Liver (tissue), 8 donors: ENCODE measurements at regions not wholly inside any gene's neighbourhood (a gene's known extent, or its start where the extent isn't known, plus 50 kb on each side); places are given as distances from the start of the nearest gene placed in this dataset.

Experiments used
- DNase-seq: peaks from one replicate; pipeline ENCODE4 v3.0.0-alpha.2; 2017; ENCODE audit warnings: low spot score
- H3K27ac ChIP-seq, 2 donors: one replicate each; pipeline ENCODE4 v1.7.0; 2013; ENCODE audit warnings: inconsistent platforms in 2 of 2, low read length in 2 of 2, control low read depth in 1 of 2, low read depth in 1 of 2, mild to moderate bottlenecking in 1 of 2
- H3K27me3 ChIP-seq, 4 donors: one replicate each; pipeline versions ENCODE4 v1.6.1 to v1.7.0; 2013; ENCODE audit warnings: low read length in 3 of 4, inconsistent platforms in 1 of 4, mild to moderate bottlenecking in 1 of 4, moderate library complexity in 1 of 4; ENCODE audit not compliant: control insufficient read depth in 4 of 4, insufficient read depth in 4 of 4
- H3K36me3 ChIP-seq, 4 donors: one replicate each; pipeline versions ENCODE4 v1.6.1 to v1.7.0; 2013; ENCODE audit warnings: low read length in 3 of 4, mild to moderate bottlenecking in 3 of 4, low read depth in 1 of 4, moderate library complexity in 1 of 4; ENCODE audit not compliant: control insufficient read depth in 4 of 4, insufficient read depth in 3 of 4
- H3K4me1 ChIP-seq, 4 donors: one replicate each; pipeline versions ENCODE4 v1.6.1 to v1.7.0; 2013; ENCODE audit warnings: low read length in 3 of 4, mild to moderate bottlenecking in 3 of 4, moderate library complexity in 1 of 4; ENCODE audit not compliant: control insufficient read depth in 4 of 4, insufficient read depth in 4 of 4
- H3K4me3 ChIP-seq, 3 donors: one replicate each; pipeline versions ENCODE4 v1.6.1 to v1.7.0; 2013; ENCODE audit warnings: low read length in 3 of 3, control low read depth in 1 of 3, low read depth in 1 of 3, mild to moderate bottlenecking in 1 of 3
- H3K9ac ChIP-seq, 2 donors: one replicate each; pipeline ENCODE4 v1.7.0; 2013; ENCODE audit warnings: low read length in 2 of 2, mild to moderate bottlenecking in 2 of 2, moderate library complexity in 2 of 2, control low read depth in 1 of 2, low read depth in 1 of 2
- H3K9me3 ChIP-seq, 4 donors: one replicate each; pipeline versions ENCODE4 v1.6.1 to v1.7.0; 2013; ENCODE audit warnings: low read length in 3 of 4; ENCODE audit not compliant: control insufficient read depth in 4 of 4
- EGR1 ChIP-seq, 2 donors: IDR thresholded peaks; 2 replicates each; pipeline ENCODE4 v1.6.1; 2016 to 2018; ENCODE audit warnings: antibody characterized with exemption in 2 of 2, low read depth in 2 of 2
- FOXA1 ChIP-seq: IDR thresholded peaks from 2 replicates; pipeline ENCODE4 v1.6.1; 2016; ENCODE audit warnings: antibody characterized with exemption
- FOXA2 ChIP-seq: IDR thresholded peaks from 2 replicates; pipeline ENCODE4 v1.6.1; 2016; ENCODE audit warnings: antibody characterized with exemption
- GABPA ChIP-seq, 2 donors: IDR thresholded peaks in 1 of 2; conservative IDR thresholded peaks in 1 of 2; 2 replicates each; pipeline ENCODE4 v1.6.1; 2016; ENCODE audit warnings: antibody characterized with exemption in 2 of 2, mild to moderate bottlenecking in 1 of 2, moderate library complexity in 1 of 2
- HNF4A ChIP-seq, 2 donors: conservative IDR thresholded peaks; 2 replicates each; pipeline ENCODE4 v1.6.1; 2016; ENCODE audit warnings: antibody characterized with exemption in 2 of 2, mild to moderate bottlenecking in 2 of 2
- HNF4G ChIP-seq: IDR thresholded peaks from 2 replicates; pipeline ENCODE4 v1.6.1; 2016; ENCODE audit warnings: antibody characterized with exemption
- JUND ChIP-seq, 2 donors: IDR thresholded peaks; 2 replicates each; pipeline ENCODE4 v1.6.1; 2016; ENCODE audit warnings: antibody characterized with exemption in 2 of 2
- NR2F2 ChIP-seq: IDR thresholded peaks from 2 replicates; pipeline ENCODE4 v1.6.1; 2016; ENCODE audit warnings: antibody characterized with exemption
- RAD21 ChIP-seq, 2 donors: IDR thresholded peaks; 2 replicates each; pipeline ENCODE4 v1.6.1; 2016; ENCODE audit warnings: antibody characterized with exemption in 2 of 2, mild to moderate bottlenecking in 2 of 2
- RXRA ChIP-seq, 2 donors: IDR thresholded peaks; 2 replicates each; pipeline ENCODE4 v1.6.1; 2017 to 2018; ENCODE audit warnings: antibody characterized with exemption in 2 of 2, mild to moderate bottlenecking in 1 of 2
- SP1 ChIP-seq: IDR thresholded peaks from 2 replicates; pipeline ENCODE4 v1.6.1; 2018; ENCODE audit warnings: antibody characterized with exemption, mild to moderate bottlenecking
- TAF1 ChIP-seq: conservative IDR thresholded peaks from 2 replicates; pipeline ENCODE4 v1.6.1; 2016; ENCODE audit warnings: antibody characterized with exemption, mild to moderate bottlenecking
- YY1 ChIP-seq: IDR thresholded peaks from 2 replicates; pipeline ENCODE4 v1.6.1; 2016; ENCODE audit warnings: antibody characterized with exemption, mild to moderate bottlenecking
- WGBS: extraction: QIAGEN DNeasy Blood & Tissue Kit; methylation state at CpG from one replicate; pipeline ENCODE4 v1.1.7; 2013; 5-methylcytosine and 5-hydroxymethylcytosine counted together
- TF ChIP-seq, protein P1 (sequence below): IDR thresholded peaks from 2 replicates; pipeline ENCODE4 v1.6.1; 2016; ENCODE audit warnings: antibody characterized with exemption
- TF ChIP-seq, protein P2 (sequence below): IDR thresholded peaks from 2 replicates; pipeline ENCODE4 v1.6.1; 2016; ENCODE audit warnings: antibody characterized with exemption
- TF ChIP-seq, protein P3 (sequence below): IDR thresholded peaks from 2 replicates; pipeline ENCODE4 v1.6.1; 2016; ENCODE audit warnings: antibody characterized with exemption, mild to moderate bottlenecking
- TF ChIP-seq, protein P4 (sequence below): fragments of 150-350 bp; IDR thresholded peaks from 2 replicates; pipeline ENCODE4 v1.5.1; 2017; ENCODE audit warnings: improper control_type of control experiment, low read depth, low read length; ENCODE audit not compliant: missing input control
- TF ChIP-seq, protein P5 (sequence below): IDR thresholded peaks from 2 replicates; pipeline ENCODE4 v1.6.1; 2016; ENCODE audit warnings: antibody characterized with exemption
- donor health status: healthy.
- donor health status: healthy.
- donor health status: healthy.
- donor health status: healthy.
- donor health status: healthy.

DNA sequence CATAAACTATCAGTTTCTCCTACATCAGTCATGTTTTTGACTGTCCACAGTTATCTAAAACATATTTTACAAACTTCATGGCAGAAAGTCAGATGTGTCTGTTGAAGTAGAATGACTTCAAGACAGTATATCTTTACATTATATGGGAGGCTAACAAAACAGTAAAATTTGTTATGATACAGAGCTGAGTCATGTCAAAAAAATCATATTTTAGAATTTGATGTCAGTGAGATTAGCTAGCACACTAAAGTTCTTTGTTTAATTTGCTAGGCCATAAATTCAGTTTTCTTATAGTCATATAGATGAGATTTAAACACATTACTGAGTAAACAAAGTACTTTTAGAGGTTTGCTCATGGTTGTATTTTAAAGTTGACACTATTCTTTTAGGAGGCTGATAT lies 80.3 kb upstream of the IGSF10 start (continued):
- TF ChIP-seq, protein P1, sequence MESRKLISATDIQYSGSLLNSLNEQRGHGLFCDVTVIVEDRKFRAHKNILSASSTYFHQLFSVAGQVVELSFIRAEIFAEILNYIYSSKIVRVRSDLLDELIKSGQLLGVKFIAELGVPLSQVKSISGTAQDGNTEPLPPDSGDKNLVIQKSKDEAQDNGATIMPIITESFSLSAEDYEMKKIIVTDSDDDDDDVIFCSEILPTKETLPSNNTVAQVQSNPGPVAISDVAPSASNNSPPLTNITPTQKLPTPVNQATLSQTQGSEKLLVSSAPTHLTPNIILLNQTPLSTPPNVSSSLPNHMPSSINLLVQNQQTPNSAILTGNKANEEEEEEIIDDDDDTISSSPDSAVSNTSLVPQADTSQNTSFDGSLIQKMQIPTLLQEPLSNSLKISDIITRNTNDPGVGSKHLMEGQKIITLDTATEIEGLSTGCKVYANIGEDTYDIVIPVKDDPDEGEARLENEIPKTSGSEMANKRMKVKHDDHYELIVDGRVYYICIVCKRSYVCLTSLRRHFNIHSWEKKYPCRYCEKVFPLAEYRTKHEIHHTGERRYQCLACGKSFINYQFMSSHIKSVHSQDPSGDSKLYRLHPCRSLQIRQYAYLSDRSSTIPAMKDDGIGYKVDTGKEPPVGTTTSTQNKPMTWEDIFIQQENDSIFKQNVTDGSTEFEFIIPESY = no peak

DNA sequence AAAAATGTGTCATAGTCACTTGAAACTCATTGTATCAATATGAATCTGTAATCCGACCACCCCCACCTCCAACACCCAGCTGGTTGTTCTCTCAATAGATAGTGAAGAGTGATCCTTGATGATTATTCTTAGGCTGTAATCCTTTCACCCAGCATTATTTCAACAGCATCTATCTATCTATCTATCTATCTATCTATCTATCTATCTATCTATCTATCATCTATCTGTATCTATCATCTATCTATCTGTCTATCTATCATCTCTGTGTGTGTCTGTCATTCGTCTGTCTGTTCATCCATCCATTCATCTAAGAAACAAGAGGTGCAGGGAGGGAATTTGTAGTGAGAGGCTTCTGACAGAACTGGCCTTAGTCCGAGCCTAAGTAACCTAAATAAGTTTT lies 78.7 kb upstream of the IGSF10 start:
- Histone ChIP-seq H3K27ac (no peak overlapping the region), H3K36me3 (no peaks in the 10 kb centered on the region), H3K9me3 (no peaks in the 10 kb centered on the region), H3K27me3 (no peaks in the 10 kb centered on the region), H3K4me1 (no peaks in the 10 kb centered on the region), H3K9ac (no peak overlapping the region), H3K4me3 (no peak overlapping the region)
- no peak for DNase-seq
- 76% methylated on average over 3 of the region's 3 CpGs for WGBS
- no peak for TF ChIP-seq FOXA1
- TF ChIP-seq, protein P2, sequence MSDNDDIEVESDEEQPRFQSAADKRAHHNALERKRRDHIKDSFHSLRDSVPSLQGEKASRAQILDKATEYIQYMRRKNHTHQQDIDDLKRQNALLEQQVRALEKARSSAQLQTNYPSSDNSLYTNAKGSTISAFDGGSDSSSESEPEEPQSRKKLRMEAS = no peak
- no peak for TF ChIP-seq NR2F2
- TF ChIP-seq RXRA (IDR thresholded peaks at IDR 0.05) = no peak
- no peak for TF ChIP-seq EGR1 (IDR thresholded peaks at IDR 0.05; ENCODE audit: low read depth in 2 of 2)
- TF ChIP-seq HNF4A (conservative IDR thresholded peaks at IDR 0.05) = no peak
- TF ChIP-seq JUND (IDR thresholded peaks at IDR 0.05) = no peak
- no peak for TF ChIP-seq TAF1
- TF ChIP-seq YY1 = no peak

DNA sequence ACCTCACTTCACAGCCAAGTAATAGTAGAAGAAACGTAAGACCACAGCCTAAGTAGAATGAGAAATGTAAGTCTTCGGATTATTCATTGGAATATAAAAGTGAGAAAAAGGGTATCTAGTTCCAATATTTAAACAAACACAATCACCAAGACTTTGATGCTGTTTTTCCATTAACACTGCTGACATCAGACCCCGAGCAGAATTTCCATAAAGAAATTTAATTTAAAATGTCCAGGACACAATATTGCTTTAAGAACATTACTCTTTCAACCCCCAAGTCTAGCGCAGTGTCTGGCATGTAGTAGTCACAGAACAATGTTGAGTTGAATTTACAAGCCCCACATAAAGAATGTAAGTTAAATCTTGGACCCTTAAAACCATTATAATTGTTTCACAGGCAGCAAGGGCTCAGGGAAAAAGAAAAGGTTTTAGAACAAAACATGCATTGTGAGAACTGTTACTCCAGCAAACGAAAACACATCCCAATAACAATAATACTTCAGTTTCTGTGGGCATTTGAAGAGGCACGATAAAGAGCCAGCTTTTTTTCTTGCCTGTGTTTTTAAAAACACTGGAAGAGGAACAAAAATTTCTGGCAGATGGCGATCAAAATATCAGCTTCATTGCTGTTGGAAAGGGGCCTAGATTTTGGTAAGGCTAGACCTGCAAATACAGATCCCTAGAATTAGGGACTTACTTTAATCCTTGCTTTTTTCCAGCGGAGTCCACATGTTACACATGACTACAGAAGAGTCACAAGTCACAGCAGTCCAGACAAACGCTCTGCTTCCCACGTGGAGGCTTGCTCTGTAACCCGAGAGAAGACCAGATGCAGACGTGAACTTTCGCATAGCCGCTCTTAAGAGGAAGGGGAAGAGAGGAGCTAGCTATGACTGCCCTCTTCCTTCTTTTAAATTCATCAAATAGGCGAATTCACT lies 77.9 kb upstream of the IGSF10 start:
- TF ChIP-seq, protein P1 = no peak
- TF ChIP-seq, protein P3, sequence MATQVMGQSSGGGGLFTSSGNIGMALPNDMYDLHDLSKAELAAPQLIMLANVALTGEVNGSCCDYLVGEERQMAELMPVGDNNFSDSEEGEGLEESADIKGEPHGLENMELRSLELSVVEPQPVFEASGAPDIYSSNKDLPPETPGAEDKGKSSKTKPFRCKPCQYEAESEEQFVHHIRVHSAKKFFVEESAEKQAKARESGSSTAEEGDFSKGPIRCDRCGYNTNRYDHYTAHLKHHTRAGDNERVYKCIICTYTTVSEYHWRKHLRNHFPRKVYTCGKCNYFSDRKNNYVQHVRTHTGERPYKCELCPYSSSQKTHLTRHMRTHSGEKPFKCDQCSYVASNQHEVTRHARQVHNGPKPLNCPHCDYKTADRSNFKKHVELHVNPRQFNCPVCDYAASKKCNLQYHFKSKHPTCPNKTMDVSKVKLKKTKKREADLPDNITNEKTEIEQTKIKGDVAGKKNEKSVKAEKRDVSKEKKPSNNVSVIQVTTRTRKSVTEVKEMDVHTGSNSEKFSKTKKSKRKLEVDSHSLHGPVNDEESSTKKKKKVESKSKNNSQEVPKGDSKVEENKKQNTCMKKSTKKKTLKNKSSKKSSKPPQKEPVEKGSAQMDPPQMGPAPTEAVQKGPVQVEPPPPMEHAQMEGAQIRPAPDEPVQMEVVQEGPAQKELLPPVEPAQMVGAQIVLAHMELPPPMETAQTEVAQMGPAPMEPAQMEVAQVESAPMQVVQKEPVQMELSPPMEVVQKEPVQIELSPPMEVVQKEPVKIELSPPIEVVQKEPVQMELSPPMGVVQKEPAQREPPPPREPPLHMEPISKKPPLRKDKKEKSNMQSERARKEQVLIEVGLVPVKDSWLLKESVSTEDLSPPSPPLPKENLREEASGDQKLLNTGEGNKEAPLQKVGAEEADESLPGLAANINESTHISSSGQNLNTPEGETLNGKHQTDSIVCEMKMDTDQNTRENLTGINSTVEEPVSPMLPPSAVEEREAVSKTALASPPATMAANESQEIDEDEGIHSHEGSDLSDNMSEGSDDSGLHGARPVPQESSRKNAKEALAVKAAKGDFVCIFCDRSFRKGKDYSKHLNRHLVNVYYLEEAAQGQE = no peak
- TF ChIP-seq SP1 (no peak), HNF4A (conservative IDR thresholded peaks at IDR 0.05) (no peak), YY1 (no peak), RXRA (IDR thresholded peaks at IDR 0.05) (no peak), FOXA2 (no peak), NR2F2 (no peak), FOXA1 (no peak), RAD21 (IDR thresholded peaks at IDR 0.05) (no peak), GABPA (IDR thresholded peaks at IDR 0.05 in 1 of 2, conservative IDR thresholded peaks at IDR 0.05 in 1 of 2) (no peak), EGR1 (IDR thresholded peaks at IDR 0.05; ENCODE audit: low read depth in 2 of 2) (no peak), HNF4G (no peak), JUND (IDR thresholded peaks at IDR 0.05) (no peak)
- TF ChIP-seq, protein P4, sequence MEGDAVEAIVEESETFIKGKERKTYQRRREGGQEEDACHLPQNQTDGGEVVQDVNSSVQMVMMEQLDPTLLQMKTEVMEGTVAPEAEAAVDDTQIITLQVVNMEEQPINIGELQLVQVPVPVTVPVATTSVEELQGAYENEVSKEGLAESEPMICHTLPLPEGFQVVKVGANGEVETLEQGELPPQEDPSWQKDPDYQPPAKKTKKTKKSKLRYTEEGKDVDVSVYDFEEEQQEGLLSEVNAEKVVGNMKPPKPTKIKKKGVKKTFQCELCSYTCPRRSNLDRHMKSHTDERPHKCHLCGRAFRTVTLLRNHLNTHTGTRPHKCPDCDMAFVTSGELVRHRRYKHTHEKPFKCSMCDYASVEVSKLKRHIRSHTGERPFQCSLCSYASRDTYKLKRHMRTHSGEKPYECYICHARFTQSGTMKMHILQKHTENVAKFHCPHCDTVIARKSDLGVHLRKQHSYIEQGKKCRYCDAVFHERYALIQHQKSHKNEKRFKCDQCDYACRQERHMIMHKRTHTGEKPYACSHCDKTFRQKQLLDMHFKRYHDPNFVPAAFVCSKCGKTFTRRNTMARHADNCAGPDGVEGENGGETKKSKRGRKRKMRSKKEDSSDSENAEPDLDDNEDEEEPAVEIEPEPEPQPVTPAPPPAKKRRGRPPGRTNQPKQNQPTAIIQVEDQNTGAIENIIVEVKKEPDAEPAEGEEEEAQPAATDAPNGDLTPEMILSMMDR = no peak
- TF ChIP-seq, protein P2 = no peak
- TF ChIP-seq, protein P5, sequence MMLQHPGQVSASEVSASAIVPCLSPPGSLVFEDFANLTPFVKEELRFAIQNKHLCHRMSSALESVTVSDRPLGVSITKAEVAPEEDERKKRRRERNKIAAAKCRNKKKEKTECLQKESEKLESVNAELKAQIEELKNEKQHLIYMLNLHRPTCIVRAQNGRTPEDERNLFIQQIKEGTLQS = no peak
- no peaks in the 10 kb centered on the region for H3K9me3 ChIP-seq
- H3K27ac ChIP-seq = no peak overlapping the region
- H3K27me3 ChIP-seq = no peaks in the 10 kb centered on the region
- no peaks in the 10 kb centered on the region for H3K36me3 ChIP-seq
- 68% methylated on average over 15 of the region's 15 CpGs for WGBS
- no peak for DNase-seq
- no peak overlapping the region for H3K9ac ChIP-seq
- H3K4me3 ChIP-seq = no peak overlapping the region
- H3K4me1 ChIP-seq = no peaks in the 10 kb centered on the region
